HG03439 (cell line): ENCODE measurements at regions not wholly inside any gene's neighbourhood (a gene's known extent, or its start where the extent isn't known, plus 50 kb on each side); places are given as distances from the start of the nearest gene placed in this dataset.
"Not testable (repeated sequence)": the region's sequence is repeated elsewhere in the genome, so short reads cannot be mapped to it uniquely, and the experiment has no call there.

Experiments used
- ATAC-seq: cut with Tn5 transposase; IDR thresholded peaks from one replicate; pipeline ENCODE4 v1.9.1; 2021; ENCODE audit warnings: mild to moderate bottlenecking, moderate library complexity; ENCODE audit not compliant: unreplicated experiment

DNA sequence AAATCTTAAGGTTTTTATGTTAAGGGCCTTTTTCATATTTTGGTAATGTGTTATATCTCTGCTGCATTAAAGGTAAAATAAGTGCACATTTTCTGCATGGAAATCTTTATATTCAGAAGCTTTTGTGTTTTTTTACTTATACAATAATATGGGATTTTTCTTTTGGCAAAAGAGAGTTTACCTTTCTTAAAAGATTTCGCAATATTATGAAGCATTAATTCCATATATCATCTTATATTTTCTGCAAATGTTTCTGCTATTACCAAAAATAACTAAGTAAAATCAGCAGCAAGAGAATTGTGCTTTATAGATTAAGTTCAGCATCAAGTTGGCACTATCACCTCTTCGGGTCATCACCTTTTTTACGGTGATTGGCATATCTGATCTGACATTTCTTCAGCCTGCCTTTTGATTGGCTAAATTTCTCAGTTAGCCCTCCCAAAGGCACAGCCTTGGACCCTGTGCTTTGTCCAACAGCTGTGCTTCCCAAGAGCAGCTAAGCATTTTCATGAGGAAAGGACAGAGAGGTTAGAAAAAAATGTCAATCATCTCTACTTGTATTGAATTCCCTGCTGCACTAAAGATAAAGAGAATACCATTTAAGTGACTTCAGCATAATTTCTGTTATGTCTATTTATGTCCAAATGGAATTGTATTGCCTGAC is 767.1 kb upstream of the PRMT6 start:
- ATAC-seq: no peak

- no peak for ATAC-seq
These were observed 765.5 kb upstream of the PRMT6 start for GRCh38 chr1:106290805-106291501.

GRCh38 chr1:106292130-106292529 is 764.3 kb upstream of the PRMT6 start:
- no peak for ATAC-seq

GRCh38 chr1:106296431-106296830 is 760.0 kb upstream of the PRMT6 start:
- ATAC-seq: no peak

GRCh38 chr1:106304106-106304505 is 752.4 kb upstream of the PRMT6 start:
- no peak for ATAC-seq

GRCh38 chr1:106319612-106320011 is 736.9 kb upstream of the PRMT6 start:
- ATAC-seq: no peak

- no peak for ATAC-seq
These were observed 730.9 kb upstream of the PRMT6 start for GRCh38 chr1:106325600-106325999.

DNA sequence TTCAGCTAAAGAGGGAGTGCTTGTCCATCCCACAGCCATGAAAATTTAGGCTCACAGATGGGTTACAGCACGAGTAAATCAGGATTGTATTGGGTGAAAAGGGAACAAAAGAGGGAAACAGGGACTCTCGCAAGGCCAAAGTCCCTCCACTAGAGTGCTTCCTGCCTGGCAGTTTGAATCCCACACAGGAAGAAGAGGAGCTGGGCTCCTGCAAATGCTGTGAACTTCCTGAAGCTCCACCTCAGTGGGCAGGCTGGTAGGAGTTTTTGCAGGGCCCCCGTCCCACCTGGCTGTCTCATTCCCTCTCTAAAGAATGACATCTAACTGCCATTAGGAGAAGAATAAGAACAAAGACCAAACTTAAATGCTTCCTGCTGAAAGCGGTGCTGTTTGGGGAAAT is 712.0 kb upstream of the PRMT6 start:
- ATAC-seq: no peak

GRCh38 chr1:106360252-106360651 is 696.2 kb upstream of the PRMT6 start:
- ATAC-seq: no peak

DNA sequence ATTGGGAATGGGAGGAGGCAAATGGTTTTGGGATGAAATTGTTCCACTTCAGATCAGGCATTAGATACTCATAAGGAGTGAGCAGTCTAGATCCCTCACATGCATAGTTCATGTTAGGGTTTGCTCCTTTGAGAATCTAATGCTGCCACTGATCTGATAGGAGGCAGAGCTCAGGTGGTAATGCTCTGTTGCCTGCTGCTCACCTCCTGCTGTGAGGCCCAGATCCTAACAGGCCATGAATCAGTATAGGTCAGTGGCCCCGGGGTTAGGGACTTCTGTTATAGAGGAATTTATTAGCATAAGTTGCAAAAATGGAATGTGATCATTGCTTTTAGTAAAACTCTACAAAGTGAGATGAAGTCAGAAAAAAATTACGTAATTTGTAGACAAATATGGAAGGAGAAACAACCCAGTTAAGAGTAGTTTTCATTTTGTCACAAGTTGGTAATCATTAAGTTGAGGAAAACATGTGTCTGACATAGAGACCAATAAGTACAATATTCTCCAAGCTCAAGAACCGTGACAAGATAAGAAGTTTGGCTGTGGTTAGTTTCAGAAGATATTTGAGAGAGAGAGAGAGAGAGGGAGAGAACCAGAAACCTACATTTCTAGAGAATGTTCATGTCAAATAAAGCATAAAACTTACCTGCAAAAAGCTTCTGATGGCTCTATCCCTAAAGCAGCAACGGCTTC is 689.7 kb upstream of the PRMT6 start:
- no peak for ATAC-seq

DNA sequence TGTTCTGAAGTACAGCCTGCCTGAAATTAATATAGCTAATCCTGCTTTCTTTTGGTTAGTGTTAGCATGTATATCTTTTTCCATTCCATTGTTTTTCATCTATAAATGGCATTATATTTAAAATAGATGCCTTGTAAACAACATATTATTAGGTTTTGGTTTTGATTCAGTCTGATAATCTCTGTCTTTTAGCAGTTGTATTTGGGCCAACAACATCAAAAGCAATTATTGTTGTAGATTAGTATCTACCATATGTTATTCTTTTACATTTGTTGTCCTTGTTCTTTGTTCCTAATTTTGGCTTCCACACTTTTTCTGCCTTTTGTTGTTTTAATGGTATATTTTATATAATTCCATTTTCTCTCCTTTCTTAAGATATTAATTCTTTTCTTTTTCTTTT is 678.2 kb upstream of the PRMT6 start:
- no peak for ATAC-seq

DNA sequence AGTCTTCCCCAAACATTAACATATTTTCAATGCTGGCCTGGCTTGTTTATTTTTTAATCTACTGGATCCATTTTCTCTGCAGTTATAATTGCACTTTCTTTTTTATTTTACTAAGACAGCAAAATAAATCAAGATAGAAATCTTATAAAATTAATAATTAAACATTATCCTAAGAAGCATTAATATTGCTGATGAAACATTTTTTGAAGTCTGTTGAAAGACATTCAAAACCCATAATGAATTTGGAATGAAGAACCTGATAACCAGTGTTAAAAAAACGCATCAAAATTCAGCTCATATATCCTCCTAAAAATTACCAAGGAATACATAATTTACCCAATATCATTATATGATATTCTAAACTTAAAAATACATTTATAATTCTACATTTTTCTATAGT is 675.7 kb upstream of the PRMT6 start:
- ATAC-seq: no peak

- not testable (repeated sequence) for ATAC-seq
These were observed 667.3 kb upstream of the PRMT6 start for GRCh38 chr1:106389160-106389559.

- no peak for ATAC-seq
These were observed 663.4 kb upstream of the PRMT6 start for GRCh38 chr1:106393046-106393445.

DNA sequence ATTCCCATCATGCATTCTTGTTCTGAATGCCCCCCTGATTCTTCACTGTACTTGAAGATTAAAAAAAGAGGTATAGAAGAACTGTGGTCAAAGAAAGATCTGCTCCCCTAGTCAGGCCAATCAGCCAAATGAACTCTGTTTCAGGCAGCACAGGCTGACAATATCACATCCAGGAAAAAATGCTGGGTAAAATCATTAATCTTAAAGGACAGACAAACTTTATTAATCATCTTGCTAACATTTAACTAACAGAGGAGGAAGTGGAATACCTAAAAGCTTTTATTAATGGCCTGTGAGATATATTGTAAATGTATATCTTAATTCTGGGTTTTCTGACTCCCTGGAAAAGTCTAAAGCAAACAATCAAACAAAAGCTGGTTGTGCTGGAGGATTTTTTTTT is 660.5 kb upstream of the PRMT6 start:
- ATAC-seq: no peak

DNA sequence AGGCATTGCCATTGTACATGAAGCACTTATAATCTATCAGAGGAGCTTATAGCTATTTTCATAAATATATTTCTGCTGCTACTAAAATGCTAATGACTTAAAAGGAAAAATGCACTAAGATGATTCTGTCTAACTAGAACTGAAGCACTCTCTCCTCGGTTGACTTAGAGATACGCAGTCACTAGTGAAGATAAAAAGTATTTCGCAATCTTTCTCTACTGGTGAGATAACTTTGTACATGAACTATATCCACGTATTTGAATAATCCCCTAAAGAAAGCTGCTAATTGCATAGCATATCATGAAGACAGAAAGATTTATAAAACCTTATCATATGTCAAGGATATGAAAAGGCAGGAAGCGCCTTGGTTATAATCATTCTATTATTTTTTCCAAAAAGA is 658.1 kb upstream of the PRMT6 start:
- no peak for ATAC-seq

GRCh38 chr1:106406114-106406513 is 650.4 kb upstream of the PRMT6 start:
- no peak for ATAC-seq

- ATAC-seq: not testable (repeated sequence)
These were observed 644.2 kb upstream of the PRMT6 start for GRCh38 chr1:106412321-106412720.

GRCh38 chr1:106435269-106435668 is 621.2 kb upstream of the PRMT6 start:
- ATAC-seq: no peak

DNA sequence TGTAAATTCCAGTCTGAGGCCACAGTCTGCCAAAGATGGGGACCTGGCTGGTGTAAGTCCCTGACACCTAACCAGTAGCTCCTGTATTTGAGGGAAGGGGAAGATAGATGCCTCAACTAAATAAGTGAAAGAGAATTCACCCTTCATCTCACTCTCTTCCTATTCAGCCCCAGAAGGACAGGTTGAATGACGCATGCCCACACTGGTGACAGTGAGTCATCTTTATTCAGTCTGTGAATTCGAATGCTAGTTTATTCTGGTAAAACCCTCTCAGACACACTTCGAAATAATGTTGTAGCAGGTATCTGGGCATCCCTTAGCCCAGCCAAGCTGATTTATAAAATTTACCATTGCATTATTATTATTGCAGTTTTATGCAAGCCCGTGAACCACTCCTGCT is 617.0 kb upstream of the PRMT6 start:
- no peak for ATAC-seq

DNA sequence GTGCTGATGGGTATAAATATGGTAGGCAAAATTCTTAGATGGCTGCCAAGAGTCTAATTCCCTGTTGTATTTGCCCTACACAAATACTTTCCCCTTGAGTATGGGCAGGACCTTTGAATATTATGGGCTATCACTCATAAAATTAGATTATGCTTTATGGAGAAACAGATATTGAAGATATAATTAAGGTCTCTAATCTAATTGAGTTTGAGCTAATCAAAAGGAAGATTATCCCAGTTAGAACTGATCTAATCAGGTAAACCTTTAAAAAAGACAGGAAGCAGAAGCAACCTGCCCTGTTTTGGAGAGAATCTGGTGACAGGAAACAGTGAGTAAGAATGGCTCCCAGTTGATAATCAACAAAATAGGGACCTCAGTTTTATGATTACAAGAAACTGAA is 609.0 kb upstream of the PRMT6 start:
- no peak for ATAC-seq

DNA sequence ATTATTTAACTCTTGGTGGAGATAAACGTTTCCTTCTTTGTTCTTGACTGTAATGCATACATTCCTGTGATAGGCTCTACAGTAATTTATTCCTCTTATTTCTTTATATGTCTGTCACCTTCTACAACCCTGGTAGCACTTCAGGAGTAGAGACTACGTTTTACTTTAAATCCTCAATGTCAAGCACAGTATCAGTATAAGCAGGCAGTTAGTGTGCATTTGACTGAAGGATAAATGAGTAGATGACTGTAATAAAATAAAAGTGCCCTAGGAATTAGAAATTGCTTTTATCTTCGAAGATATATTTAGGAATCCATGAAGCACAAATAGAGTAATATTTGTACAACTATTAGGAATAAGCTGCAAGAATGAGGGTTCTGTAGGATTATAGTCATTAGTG is 599.6 kb upstream of the PRMT6 start:
- ATAC-seq: no peak
